Stimulated activated naive CD8-positive, alpha-beta T cell treated with anti-CD3 and anti-CD28 coated beads, Interleukin-15, Interleukin-2, amounts not matched to agents 100 U/mL and 50 U/mL, for 24 hours (primary cell): ENCODE measurements at regions not wholly inside any gene's neighbourhood (a gene's known extent, or its start where the extent isn't known, plus 50 kb on each side); places are given as distances from the start of the nearest gene placed in this dataset.
"Not testable (repeated sequence)": the region's sequence is repeated elsewhere in the genome, so short reads cannot be mapped to it uniquely, and the experiment has no call there.

Experiments used
- ATAC-seq: fragments of 150-1000 bp; cut with Tn5 transposase; one replicate; pipeline ENCODE4 v1.10.0; 2021
- DNase-seq: peaks from one replicate; pipeline ENCODE4 v3.0.0; 2021

- ATAC-seq (no peak), DNase-seq (no peak)
Observed at GRCh38 chr7:13717031-13717430, 272.4 kb downstream of the ETV1 start.

DNA sequence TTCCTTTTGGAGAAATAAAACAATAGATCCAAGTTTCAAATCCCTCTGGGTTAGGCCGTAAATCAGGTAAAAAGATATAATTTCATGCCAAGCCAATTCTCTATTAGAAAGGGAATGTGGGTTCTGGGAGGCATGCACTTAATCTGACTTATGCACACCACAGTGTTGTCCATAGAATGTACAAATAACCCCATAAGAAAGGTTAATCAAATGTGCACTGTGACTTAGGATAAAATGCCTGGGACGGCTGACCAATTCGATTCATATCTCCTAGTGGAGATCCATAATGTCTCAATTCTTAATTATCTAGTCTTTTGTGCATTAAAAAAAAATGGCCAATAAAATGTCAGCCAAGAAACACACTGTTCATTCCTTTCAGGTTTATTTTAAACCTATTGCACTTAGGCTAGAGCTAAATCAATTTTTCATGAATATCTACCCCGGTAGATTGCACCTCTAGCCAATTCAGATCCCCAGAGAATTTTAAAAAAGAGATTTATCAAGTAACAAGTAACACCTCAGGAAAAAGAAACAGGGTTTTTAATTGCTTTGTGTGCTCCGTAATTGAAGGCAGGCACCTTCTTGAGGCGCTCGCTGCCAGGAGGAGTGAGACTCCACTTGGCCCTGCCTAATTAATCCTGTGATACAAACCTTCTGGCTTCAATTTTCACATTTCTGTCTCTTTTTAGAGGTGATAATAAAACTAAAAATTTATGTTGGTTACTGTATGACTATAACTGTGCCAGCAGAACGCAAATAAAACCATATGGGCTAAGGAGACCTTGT, 265.1 kb downstream of the ETV1 start:
- ATAC-seq, result no peak

DNA sequence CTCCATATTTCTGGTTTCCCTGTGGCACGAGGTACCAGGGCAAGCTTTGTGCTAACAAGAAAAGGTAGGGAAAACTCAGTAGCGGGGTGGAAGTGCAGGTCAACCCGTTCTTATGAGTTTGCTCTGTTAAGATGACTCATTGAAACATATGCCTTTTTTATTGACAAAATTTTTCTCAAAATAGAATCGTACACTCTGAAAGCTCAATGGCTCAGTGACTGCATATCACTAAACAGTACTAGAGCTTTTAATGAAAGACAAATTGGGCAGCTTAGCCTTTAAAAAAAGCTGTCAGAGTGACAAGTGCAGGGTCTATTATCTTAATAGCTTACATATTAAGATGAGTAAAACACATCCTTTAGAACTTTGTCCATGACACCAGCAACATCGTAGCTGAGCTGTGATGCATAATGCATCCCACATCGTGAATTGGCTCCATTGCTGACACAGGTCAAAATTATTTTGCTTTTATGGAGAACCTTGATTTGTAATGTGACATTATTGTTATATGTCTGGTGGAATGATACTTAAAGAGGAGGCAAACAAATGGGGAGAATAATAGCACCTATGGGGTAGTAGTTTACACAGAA, 264.4 kb downstream of the ETV1 start:
- ATAC-seq (no peak), DNase-seq (no peak)

More for the DNA sequence above, 265.1 kb downstream of the ETV1 start:
- DNase-seq, result no peak

- ATAC-seq (no peak), DNase-seq (no peak)
Observed at GRCh38 chr7:13725591-13725990, 263.9 kb downstream of the ETV1 start.

DNA sequence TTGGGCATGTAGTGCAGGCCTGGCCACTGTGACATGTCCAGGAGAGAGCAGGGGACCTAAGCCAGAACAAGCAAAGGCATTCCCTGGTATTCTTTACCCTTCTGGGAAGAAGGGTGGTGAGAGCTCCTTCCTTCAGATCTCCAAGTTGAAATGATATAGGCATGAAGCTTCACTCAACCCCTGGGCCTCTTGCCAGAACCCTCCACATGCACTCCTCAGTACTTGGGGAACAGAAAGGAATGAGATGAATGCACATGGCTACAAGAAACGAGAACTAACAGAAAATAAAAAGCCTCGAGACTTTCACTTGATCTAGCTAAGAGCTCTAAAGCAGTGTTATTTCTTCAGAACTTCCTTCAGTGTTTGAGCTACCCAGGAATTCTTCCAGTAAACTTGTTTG, 262.2 kb downstream of the ETV1 start:
- DNase-seq, result no peak
- ATAC-seq, result no peak

GRCh38 chr7:13727751-13728150, 261.7 kb downstream of the ETV1 start:
- ATAC-seq, result no peak
- no peak for DNase-seq

- DNase-seq, ATAC-seq: not testable (repeated sequence)
Observed at GRCh38 chr7:13728430-13728829, 261.0 kb downstream of the ETV1 start.

- ATAC-seq, result no peak
- DNase-seq, result no peak
Observed at GRCh38 chr7:13731643-13732042, 257.8 kb downstream of the ETV1 start.

DNA sequence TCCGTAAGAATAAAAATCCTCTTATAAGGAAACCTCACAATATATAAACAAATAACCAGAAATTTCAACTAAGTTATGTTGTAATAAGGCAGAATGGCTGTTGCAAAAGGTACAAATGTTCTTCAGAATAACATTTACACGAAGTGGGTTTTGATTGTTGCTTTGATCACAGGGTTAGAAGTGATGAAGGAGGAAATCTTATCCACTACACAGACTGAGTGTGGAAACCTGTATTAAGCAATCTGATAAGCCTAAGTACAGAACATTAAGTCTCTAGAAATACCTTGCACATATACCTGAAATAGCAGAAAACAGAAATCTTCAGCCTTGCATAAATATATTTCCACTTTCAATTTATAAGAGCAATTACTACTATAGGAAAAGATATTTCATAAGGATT, 251.9 kb downstream of the ETV1 start:
- DNase-seq, result no peak
- ATAC-seq, result no peak

GRCh38 chr7:13742126-13742525, 247.3 kb downstream of the ETV1 start:
- no peak for ATAC-seq
- no peak for DNase-seq

DNA sequence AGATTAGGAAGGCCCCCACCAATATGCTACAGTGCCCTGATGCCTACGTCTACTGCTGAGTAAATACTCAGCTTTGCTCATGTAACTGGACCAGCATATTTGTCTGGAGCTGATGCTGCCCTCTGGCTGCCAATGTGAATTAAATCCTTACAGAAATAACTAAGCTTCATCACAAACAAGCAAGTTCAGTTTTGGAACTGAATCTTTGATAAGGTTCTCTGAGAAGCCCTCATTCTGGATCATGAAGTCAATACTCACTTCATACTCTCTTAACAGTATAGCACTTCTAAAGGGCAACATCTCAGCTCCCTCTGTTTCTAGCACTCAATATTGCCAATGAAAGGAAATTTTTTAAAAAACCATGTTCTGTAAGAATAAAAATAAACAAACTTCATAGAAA, 246.7 kb downstream of the ETV1 start:
- no peak for ATAC-seq
- no peak for DNase-seq

GRCh38 chr7:13743226-13743625, 246.2 kb downstream of the ETV1 start:
- DNase-seq, result no peak
- no peak for ATAC-seq

DNA sequence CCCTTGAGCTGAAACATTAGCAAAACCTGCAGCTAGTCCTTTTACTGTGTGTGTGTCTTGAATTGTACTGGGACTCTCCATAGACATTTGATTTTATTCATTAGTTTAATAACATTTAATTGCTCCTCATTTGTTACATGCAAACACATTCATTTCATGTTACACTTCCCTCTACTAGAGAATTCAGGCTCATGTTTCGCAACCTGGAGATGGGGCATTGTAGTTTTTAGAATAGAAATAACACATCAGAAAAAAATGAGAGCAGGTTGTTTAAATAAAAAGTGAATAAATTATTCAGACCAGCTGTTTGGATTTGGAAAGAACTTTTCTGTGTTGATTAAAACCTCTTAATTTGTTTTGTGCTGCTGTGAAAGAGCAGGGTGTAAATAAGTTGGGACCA, 243.9 kb downstream of the ETV1 start:
- ATAC-seq (no peak), DNase-seq (no peak)

DNA sequence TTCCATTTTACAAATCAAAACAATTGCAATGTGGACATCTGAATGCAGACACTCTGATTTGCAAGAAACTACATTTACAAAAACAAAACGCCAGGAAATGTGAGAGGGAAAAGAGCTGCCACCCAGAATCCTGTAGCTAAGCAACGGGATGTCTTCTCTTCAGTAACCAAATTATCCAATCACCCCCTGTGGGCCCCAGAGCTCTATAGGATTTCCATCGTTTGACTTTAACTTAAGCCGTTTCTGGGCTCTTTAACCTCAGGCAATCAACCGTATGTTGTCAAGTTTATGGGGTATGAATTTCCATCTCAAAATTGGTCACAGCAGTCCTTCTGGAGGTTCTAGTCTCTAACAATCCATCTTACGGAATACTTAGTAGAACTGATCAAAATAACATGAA, 240.5 kb downstream of the ETV1 start:
- no peak for DNase-seq
- no peak for ATAC-seq

DNA sequence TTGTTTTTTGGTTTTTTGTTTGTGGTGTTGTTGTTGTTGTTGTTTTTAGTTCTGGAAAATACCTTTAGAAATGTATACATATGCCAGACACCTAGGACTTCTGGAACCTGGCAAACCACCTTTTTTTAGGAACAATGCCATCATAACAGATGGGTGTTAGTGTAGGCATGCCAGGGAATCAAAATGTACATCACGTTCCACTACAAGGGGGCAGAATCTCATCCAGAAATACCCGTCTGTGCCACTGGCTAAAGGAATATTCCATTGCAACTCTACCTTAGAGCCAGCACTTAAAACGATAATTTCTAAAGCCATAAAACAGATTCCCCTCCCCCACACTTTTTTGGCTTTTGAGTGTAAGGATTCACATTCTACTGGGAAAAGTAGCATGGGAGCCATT, 239.8 kb downstream of the ETV1 start:
- no peak for DNase-seq
- no peak for ATAC-seq

DNA sequence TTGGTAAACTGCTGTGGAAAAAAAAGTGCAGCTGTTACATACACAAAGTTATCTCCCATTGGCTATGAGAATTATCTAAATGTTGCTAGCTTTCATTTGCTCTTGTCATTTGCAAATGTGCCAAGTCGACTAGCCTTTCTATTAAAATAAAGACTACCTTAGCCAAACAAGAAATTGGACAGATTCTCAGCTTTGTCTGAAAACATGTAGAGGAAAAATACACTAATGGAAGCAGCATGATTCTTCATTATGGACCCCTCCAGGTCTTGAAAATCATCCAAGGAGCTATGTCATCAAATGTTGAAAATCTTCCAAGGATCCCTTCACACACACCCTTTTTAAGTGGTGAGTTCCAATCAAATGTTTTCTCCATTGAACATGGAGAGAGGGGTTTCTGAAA, 237.7 kb downstream of the ETV1 start:
- DNase-seq (no peak), ATAC-seq (no peak)

DNA sequence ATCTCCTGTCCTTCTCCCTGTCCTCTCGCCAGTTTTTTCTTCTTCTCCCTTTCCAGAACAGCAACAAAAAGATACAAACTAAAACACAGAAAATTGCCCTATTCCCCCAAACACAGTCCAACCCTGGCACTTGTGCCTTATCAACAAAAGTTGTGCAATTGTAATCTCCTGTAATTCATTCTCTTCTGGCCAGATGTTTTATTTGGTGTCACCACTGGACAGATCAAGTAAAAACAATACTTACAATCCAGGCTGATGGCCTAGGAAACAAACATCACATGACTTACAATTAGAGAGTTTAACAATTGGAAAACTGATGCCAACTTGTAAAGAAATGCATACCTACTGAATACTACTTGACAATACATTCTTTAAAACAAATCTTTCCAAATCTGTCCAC, 231.6 kb downstream of the ETV1 start:
- ATAC-seq (no peak), DNase-seq (no peak)

DNA sequence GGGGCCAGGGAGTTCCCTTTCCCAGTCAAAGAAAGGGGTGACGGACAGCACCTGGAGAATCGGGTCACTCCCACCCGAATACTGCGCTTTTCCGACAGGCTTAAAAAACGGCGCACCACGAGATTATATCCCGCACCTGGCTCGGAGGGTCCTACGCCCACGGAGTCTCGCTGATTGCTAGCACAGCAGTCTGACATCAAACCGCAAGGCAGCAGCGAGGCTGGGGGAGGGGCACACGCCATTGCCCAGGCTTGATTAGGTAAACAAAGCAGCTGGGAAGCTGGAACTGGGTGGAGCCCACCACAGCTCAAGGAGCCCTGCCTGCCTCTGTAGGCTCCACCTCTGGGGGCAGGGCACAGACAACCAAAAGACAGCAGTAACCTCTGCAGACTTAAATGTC, 223.6 kb downstream of the ETV1 start:
- DNase-seq, ATAC-seq: not testable (repeated sequence)

DNA sequence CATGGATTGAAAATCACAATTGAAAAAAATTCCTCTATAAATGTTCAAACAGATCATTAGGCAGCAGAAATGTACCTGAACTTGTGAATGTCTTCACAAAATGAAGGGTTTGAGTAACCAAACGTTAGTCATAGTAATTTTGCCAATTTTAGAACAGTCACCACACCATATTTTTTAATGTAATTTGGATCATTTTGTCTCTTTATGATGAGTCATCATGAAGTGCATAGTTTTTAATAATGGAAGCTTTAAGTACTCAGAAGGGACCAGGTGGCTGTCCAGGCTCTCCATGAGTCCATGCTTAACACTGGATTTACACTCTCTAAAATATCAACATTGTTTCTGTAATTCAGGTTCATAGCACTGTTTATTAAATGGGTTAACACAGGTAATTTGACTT, 219.2 kb downstream of the ETV1 start:
- no peak for DNase-seq
- no peak for ATAC-seq

- DNase-seq, result no peak
- ATAC-seq, result no peak
Observed at GRCh38 chr7:13774976-13775375, 214.5 kb downstream of the ETV1 start.

DNA sequence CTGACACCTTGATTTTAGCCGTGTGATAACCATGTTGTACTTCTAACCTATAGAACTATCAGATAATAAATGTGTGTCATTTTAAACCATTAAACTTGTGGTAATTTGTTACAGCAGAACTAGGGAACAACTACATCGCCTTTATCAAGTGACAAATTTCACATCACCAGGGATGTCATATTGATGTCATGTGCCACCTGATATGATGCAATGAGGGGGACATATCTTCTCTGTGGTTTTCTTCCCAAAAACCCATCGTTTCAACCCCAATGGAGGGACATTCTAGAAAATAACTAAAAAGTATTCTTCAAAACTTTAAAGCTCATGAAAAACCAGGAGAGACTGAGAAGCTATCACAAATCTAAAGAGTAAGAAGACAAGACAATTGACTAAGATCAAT, 212.2 kb downstream of the ETV1 start:
- no peak for DNase-seq
- ATAC-seq, result no peak

- ATAC-seq, result peak; percentile 69
- DNase-seq, result peak; percentile 8
Observed at GRCh38 chr7:13778967-13779366, 210.5 kb downstream of the ETV1 start.

DNA sequence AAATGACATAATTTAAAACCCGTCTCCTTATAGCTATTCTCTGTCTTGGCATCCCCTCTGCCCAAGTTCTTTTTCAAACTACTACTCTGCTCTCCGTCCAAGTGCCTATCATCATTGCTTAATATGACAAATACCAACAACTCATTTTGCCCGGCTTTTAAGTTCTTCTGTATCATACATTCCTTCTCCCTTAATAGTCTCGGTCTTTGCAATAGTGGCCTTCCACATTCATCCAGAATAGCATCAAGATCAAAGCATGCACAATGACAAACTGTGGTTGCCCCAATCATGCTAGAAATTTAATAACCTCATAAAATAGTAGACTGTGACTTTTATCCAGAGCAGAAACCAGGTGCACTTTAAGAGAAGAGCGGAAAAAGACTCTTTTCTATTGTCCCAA, 198.9 kb downstream of the ETV1 start:
- no peak for ATAC-seq
- DNase-seq, result no peak

DNA sequence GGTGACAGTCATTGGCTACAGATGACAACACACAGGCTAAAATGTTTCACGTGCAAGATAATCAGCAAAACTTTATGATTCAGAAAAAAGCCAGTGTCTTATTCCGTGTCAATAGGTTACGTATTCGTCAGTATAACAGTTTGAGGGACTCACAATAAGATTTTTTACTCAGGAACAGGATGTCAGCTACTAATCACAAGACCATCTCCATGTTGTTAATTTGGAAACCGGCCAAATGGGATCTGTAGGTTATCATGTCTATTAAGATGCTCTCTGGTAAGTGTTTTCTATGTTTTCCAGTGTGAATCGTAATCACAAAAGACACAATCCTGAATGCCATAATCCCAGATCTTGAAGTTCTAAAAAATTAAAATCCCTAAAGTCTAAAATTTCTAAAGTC, 197.3 kb downstream of the ETV1 start:
- DNase-seq (no peak), ATAC-seq (no peak)
